Fibroblast of mammary gland (primary cell): ENCODE measurements at regions not wholly inside any gene's neighbourhood (a gene's known extent, or its start where the extent isn't known, plus 50 kb on each side); places are given as distances from the start of the nearest gene placed in this dataset.
A peak's percentile ranks its signal among the peaks of the same experiment; 100 is the strongest.

Experiments
- DNase-seq: peaks from one replicate; pipeline ENCODE4 v3.0.0-alpha.2; 2010; ENCODE audit warnings: low read depth
- H3K4me3 ChIP-seq: 2 replicates; pipeline ENCODE4 v1.5.1; 2011; ENCODE audit warnings: low read depth, mild to moderate bottlenecking, low read length, moderate library complexity; ENCODE audit not compliant: control insufficient read depth
- CTCF ChIP-seq: conservative IDR thresholded peaks from 2 replicates; pipeline ENCODE4 v1.5.1; 2011; ENCODE audit warnings: low read depth, low read length, inconsistent platforms; ENCODE audit not compliant: control insufficient read depth, insufficient read depth

DNA sequence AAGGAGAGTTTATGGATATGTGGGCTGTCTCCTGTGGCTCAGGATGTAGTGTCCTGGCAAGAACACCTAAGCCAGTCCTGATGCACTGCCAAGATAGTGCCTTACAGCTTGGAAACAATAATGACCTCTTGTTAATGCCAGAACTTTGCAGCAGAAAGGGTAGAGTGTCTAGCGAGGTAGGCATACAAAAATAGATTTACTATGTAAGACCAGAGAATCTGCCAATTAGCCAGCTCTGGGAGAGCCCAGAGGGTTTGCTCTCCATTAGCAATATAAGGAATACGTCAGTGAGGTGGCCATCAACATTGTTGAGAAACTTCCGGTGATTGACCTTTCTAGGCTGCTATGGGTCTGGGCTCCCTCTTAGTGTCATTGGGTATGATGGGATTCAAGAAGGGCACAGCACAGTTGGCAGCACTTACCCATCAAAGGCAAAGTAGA is 178.5 kb upstream of the GALNT2 start:
- no peak overlapping the region for H3K4me3 ChIP-seq
- TF ChIP-seq CTCF, result no peak
- no peak for DNase-seq

DNA sequence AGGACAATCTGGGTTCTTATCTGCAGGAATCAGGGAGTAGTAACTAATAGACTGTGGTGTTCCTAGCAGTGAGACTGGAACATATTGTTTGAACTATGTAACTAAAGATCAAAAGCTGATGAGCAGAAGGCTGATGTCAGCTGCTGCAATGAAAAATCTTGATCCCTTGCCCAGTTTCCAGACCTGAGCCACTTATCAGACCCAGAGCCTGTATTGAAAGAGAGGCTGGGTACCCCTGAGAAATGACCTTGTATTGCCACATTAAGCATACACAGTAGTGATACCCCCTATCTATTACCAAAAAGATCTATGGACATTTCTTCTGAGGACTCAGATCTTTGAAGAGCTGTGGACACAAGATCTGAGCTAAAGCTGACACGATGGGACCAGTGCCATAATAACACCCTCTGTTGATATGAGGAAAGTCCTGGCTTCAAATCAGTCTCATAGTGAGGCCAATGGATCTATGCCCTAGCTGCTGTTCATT is 178.0 kb upstream of the GALNT2 start:
- DNase-seq, result no peak
- H3K4me3 ChIP-seq, result no peak overlapping the region
- no peak for TF ChIP-seq CTCF

DNA sequence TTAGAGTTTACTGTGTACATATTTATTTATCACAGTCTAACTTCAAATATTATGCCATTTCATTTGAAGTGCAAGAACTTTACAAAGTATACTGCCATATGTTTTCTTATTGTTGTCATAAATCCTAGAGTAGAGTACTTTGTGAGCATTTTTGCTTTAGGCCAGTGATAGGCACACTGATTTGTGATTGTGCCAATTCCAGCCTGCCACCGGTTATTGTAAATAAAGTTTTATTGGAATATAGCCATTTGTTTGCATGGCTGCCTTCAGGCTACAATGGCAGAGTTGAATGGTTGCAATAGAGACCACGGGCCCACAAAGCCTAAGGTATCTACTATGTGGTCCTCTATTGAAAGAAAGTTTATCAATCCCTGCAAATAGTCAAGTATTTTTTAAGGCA is 175.8 kb upstream of the GALNT2 start:
- no peak for TF ChIP-seq CTCF
- no peak for DNase-seq
- H3K4me3 ChIP-seq, result no peak overlapping the region

DNA sequence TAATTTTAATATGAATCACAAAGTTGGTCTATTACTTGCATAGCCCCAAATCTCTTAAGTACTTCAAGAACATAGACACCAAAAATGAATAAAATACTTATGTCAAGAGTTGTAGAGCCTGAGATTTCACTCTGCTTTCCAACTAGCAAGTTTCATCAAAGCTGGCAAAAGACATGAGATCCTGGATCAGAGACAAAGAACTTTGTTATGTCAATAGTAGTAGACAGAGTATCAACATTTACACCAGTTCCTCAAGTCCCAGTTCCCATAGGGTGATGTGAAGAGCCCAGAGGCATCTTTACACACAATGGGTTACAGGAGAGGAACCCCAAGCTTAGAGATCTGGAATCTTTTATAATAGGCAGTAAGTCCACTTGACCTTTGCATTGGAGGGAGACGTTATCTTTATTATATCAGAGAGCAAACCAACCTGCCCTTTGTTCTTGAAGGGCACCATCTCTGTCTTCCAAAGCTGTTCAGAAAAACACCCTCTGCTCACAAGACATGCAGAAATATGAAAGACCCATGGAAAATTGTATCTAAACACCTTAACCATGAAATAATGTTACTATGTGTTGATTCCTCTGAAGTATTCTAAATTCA is 174.4 kb upstream of the GALNT2 start:
- DNase-seq, result no peak
- no peak overlapping the region for H3K4me3 ChIP-seq
- no peak for TF ChIP-seq CTCF

DNA sequence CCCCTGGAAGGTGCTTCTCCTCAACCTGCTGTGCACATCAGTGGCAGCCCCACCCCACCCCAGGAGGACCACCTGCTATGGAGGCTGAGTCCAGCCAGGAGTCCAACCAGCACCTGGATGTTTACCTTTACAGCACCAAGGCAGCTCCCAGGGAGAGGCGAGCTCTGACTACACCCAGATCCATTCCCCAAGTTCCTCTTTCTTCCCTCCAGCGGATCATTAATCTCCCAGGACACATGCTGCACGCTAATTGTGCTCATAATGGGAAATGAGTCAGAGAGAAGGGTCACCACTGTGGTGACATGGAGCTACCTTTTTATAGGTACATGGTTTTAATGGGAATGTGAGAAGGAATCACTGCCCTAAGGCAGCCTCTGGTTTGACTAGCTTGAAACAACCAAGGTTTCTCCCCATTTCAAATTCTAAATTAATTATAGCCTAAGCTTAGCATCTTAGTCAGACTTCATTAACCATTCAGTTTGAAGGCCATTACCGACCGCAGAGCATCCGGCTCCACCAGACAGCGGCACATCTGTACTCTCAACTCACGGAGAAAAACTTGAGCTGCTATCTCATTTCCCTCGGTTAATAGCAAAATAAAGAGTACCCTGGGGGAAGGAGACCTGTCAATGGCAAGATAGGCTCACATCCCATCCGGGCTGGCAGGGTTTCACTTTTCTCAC is 173.1 kb upstream of the GALNT2 start:
- no peak for DNase-seq
- no peak overlapping the region for H3K4me3 ChIP-seq
- TF ChIP-seq CTCF, result no peak

DNA sequence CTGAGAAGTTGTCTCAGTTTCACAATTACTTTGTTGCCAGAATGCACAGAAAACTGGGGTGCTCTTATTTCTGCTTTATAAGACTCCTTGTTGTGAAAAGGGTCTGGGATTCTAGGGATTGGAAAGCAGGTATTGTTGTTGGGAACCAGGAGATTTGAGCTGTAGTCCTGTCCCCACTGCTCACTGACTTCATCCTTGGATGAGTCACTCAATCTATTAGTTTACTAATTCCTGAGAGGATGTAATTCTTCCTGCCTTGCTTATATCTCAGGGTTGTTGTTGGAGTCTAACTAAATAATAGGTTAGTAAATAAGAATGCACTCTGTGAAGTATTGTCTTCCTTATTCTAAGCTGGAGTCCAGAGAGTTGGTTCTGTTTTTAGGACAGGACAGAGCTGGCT is 172.5 kb upstream of the GALNT2 start:
- TF ChIP-seq CTCF, result no peak
- DNase-seq, result peak; percentile 6
- no peak overlapping the region for H3K4me3 ChIP-seq
